SK-N-MC (cell line): ENCODE measurements at regions not wholly inside any gene's neighbourhood (a gene's known extent, or its start where the extent isn't known, plus 50 kb on each side); places are given as distances from the start of the nearest gene placed in this dataset.
"Not testable (repeated sequence)": the region's sequence is repeated elsewhere in the genome, so short reads cannot be mapped to it uniquely, and the experiment has no call there.

Experiments used
- DNase-seq: peaks from one replicate; pipeline ENCODE4 v3.0.0-alpha.2; 2011; ENCODE audit warnings: low read depth, low spot score
- H3K27ac ChIP-seq: fragments of 200-600 bp; sonication (generic); 2 replicates; pipeline ENCODE4 v1.5.1; 2016; ENCODE audit warnings: mixed run types
- H3K36me3 ChIP-seq: fragments of 200-600 bp; sonication (generic); 2 replicates; pipeline ENCODE4 v1.6.1; 2017; ENCODE audit warnings: antibody characterized with exemption, low read length, mixed read lengths; ENCODE audit not compliant: insufficient read depth
- H3K4me3 ChIP-seq: fragments of 200-600 bp; sonication (generic); 2 replicates; pipeline ENCODE4 v1.5.1; 2016
- H3K9ac ChIP-seq: fragments of 200-600 bp; sonication (generic); 2 replicates; pipeline ENCODE4 v1.8.0; 2017; ENCODE audit warnings: mixed run types, mixed read lengths; ENCODE audit not compliant: insufficient read length
- H3K9me3 ChIP-seq: fragments of 200-600 bp; sonication (generic); 2 replicates; pipeline ENCODE4 v1.6.1; 2017; ENCODE audit warnings: low read depth, mild to moderate bottlenecking, antibody characterized with exemption, low read length, moderate library complexity, mixed read lengths
- EZH2 ChIP-seq: fragments of 200-600 bp; sonication (generic); IDR thresholded peaks from one replicate; pipeline ENCODE4 v1.6.1; 2017; ENCODE audit warnings: antibody characterized with exemption
- FOXP2 ChIP-seq: optimal IDR thresholded peaks from 2 replicates; pipeline ENCODE3; 2011; ENCODE audit warnings: mild to moderate bottlenecking, moderate library complexity; ENCODE audit not compliant: insufficient read depth; ENCODE audit errors: extremely low read length, control extremely low read depth
- POLR2AphosphoS5 ChIP-seq: IDR thresholded peaks from 2 replicates; pipeline ENCODE4 v1.6.1; 2012; ENCODE audit warnings: mild to moderate bottlenecking, low read depth, low read length, borderline replicate concordance

- H3K27ac ChIP-seq: no peak overlapping the region
- H3K9ac ChIP-seq: no peak overlapping the region
- TF ChIP-seq POLR2AphosphoS5 (no peak), FOXP2 (no peak), EZH2 (no peak)
- no peak for DNase-seq
- H3K36me3 ChIP-seq: no peaks in the 10 kb centered on the region
- H3K4me3 ChIP-seq: no peak overlapping the region
- no peaks in the 10 kb centered on the region for H3K9me3 ChIP-seq
Observed at GRCh38 chr5:60535198-60535597, 164.8 kb downstream of the DEPDC1B start.

GRCh38 chr5:60533789-60534188, 166.2 kb downstream of the DEPDC1B start:
- no peak for TF ChIP-seq EZH2
- no peak for TF ChIP-seq FOXP2
- no peak for TF ChIP-seq POLR2AphosphoS5

GRCh38 chr5:60532796-60533195, 167.2 kb downstream of the DEPDC1B start:
- H3K36me3 ChIP-seq, H3K27ac ChIP-seq, H3K9me3 ChIP-seq, H3K4me3 ChIP-seq, DNase-seq, H3K9ac ChIP-seq: not testable (repeated sequence)

More at GRCh38 chr5:60533789-60534188, 166.2 kb downstream of the DEPDC1B start:
- no peaks in the 10 kb centered on the region for H3K36me3 ChIP-seq
- H3K9ac ChIP-seq: no peak overlapping the region
- no peak for DNase-seq
- H3K27ac ChIP-seq: no peak overlapping the region
- H3K4me3 ChIP-seq: no peak overlapping the region
- H3K9me3 ChIP-seq: no peaks in the 10 kb centered on the region

GRCh38 chr5:60530144-60530848, 169.7 kb downstream of the DEPDC1B start:
- H3K9ac ChIP-seq, DNase-seq, H3K9me3 ChIP-seq, H3K4me3 ChIP-seq, H3K36me3 ChIP-seq, H3K27ac ChIP-seq: not testable (repeated sequence)

GRCh38 chr5:60529001-60529400, 171.0 kb downstream of the DEPDC1B start:
- no peak overlapping the region for H3K27ac ChIP-seq
- no peak for DNase-seq
- H3K4me3 ChIP-seq: no peak overlapping the region
- no peaks in the 10 kb centered on the region for H3K36me3 ChIP-seq
- H3K9ac ChIP-seq: no peak overlapping the region
- TF ChIP-seq POLR2AphosphoS5: no peak
- TF ChIP-seq EZH2: no peak
- TF ChIP-seq FOXP2: no peak
- H3K9me3 ChIP-seq: no peaks in the 10 kb centered on the region

- Histone ChIP-seq H3K27ac (no peak overlapping the region), H3K9ac (no peak overlapping the region), H3K36me3 (no peaks in the 10 kb centered on the region), H3K9me3 (no peaks in the 10 kb centered on the region), H3K4me3 (no peak overlapping the region)
- DNase-seq: no peak
- TF ChIP-seq FOXP2 (no peak), POLR2AphosphoS5 (no peak), EZH2 (no peak)
Observed at GRCh38 chr5:60527072-60527471, 172.9 kb downstream of the DEPDC1B start.

DNA sequence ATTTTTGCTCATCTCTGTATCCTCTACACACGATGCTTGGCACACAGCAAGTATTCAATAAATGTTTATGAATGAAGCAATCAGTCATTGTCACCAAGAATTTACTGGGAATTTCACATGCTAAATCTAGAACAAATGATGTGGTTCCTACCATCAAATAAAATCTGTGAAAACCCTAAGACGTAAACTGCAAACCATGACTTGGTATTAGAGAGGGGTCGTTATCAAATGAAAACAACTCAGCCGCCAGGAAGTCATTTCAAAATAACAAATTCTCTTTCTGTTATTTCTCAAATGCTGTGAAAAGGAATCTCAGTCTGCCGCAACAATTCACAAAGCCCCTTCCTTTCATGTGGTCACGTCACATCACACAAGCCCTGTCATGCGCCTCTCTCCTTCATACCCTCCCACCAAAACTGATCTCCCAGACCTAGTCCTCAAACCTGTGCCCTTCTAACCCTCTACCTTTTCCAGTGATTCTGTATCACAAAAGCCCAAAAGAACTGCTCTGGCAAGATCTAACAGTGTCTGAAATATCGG, 173.6 kb downstream of the DEPDC1B start:
- H3K9ac ChIP-seq: no peak overlapping the region

DNA sequence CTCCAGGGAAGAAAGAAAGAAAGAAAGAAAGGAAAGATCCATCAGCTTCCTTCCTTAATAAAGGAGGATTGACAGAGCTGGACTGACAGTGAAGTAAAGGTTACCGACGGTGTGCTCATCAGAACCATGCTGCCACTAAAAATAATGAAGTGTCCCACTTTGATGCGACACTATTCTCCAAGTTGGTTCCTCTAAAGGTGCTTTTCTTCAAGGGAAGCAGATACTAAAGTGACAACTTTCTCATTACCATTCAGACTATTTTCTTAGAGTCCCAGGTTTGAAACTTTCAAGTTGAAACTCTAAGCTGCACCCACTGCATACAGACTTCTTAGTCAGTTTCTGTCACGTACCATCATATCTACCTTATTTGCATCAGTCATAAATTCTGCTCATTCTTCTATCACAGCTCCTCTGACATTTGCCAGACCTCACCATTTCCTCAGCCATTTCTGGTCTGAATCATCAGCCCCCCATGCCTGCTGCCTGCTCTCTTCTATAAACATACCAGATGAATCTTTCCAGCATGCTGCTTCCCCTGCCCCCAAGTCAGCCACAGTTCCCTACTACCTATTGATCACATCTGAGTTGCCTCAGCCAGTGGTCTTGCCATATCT, 177.6 kb downstream of the DEPDC1B start:
- no peak for DNase-seq
- TF ChIP-seq FOXP2 (no peak), POLR2AphosphoS5 (no peak), EZH2 (no peak)
- H3K27ac ChIP-seq: no peak overlapping the region
- H3K36me3 ChIP-seq: no peaks in the 10 kb centered on the region
- no peak overlapping the region for H3K4me3 ChIP-seq
- H3K9me3 ChIP-seq: no peaks in the 10 kb centered on the region
- H3K9ac ChIP-seq: no peak overlapping the region

More for the DNA sequence above, 173.6 kb downstream of the DEPDC1B start:
- Histone ChIP-seq H3K9me3 (no peaks in the 10 kb centered on the region), H3K36me3 (no peaks in the 10 kb centered on the region), H3K4me3 (no peak overlapping the region), H3K27ac (no peak overlapping the region)
- TF ChIP-seq EZH2 (no peak), POLR2AphosphoS5 (no peak), FOXP2 (no peak)
- DNase-seq: no peak
